Small intestine (tissue), 7 donors: ENCODE measurements at regions not wholly inside any gene's neighbourhood (a gene's known extent, or its start where the extent isn't known, plus 50 kb on each side); places are given as distances from the start of the nearest gene placed in this dataset.

ENCODE experiments used
- DNase-seq, 2 donors: peaks; one replicate each; pipeline versions ENCODE4 v3.0.0 to v3.0.0-alpha.2; 2013
- FAIRE-seq: peaks from 2 replicates; lab custom pipeline; 2012; peaks lifted over from hg19 to GRCh38; lab: Jason Lieb, UNC
- H3K27ac ChIP-seq, 3 donors: one replicate each; pipeline ENCODE4 v1.5.1; 2013; ENCODE audit warnings: low read length in 2 of 3, mild to moderate bottlenecking in 2 of 3, control low read depth in 1 of 3, inconsistent platforms in 1 of 3, low read depth in 1 of 3, moderate library complexity in 1 of 3
- H3K27me3 ChIP-seq, 3 donors: one replicate each; pipeline ENCODE4 v1.6.1; 2013; ENCODE audit warnings: low read length in 3 of 3, inconsistent platforms in 1 of 3; ENCODE audit not compliant: control insufficient read depth in 3 of 3, insufficient read depth in 3 of 3
- H3K36me3 ChIP-seq, 3 donors: one replicate each; pipeline ENCODE4 v1.6.1; 2013; ENCODE audit warnings: low read length in 3 of 3, inconsistent platforms in 1 of 3, low read depth in 1 of 3, mild to moderate bottlenecking in 1 of 3, moderate library complexity in 1 of 3; ENCODE audit not compliant: control insufficient read depth in 3 of 3, insufficient read depth in 2 of 3
- H3K4me1 ChIP-seq, 3 donors: one replicate each; pipeline ENCODE4 v1.6.1; 2013; ENCODE audit warnings: low read length in 2 of 3, inconsistent platforms in 1 of 3, low read depth in 1 of 3, mild to moderate bottlenecking in 1 of 3, moderate library complexity in 1 of 3; ENCODE audit not compliant: control insufficient read depth in 3 of 3, insufficient read depth in 2 of 3
- H3K4me3 ChIP-seq, 3 donors: one replicate each; pipeline ENCODE4 v1.5.1; 2013; ENCODE audit warnings: low read length in 3 of 3, control low read depth in 1 of 3, inconsistent platforms in 1 of 3, low read depth in 1 of 3, mild to moderate bottlenecking in 1 of 3, moderate library complexity in 1 of 3
- H3K9me3 ChIP-seq, 2 donors: one replicate each; pipeline ENCODE4 v1.6.1; 2013; ENCODE audit warnings: low read depth in 1 of 2, low read length in 1 of 2; ENCODE audit not compliant: control insufficient read depth in 2 of 2, insufficient read depth in 1 of 2
- WGBS, 3 donors: extraction: QIAGEN DNeasy Blood & Tissue Kit; methylation state at CpG; one replicate each; pipeline ENCODE4 v1.1.7; 2013; 5-methylcytosine and 5-hydroxymethylcytosine counted together
- donor health status: healthy with polysubstance abuse.
- donor health status: control.
- donor health status: control.
- donor health status: Bipolar disorder and iron deficiency.
- donor health status: healthy.

DNA sequence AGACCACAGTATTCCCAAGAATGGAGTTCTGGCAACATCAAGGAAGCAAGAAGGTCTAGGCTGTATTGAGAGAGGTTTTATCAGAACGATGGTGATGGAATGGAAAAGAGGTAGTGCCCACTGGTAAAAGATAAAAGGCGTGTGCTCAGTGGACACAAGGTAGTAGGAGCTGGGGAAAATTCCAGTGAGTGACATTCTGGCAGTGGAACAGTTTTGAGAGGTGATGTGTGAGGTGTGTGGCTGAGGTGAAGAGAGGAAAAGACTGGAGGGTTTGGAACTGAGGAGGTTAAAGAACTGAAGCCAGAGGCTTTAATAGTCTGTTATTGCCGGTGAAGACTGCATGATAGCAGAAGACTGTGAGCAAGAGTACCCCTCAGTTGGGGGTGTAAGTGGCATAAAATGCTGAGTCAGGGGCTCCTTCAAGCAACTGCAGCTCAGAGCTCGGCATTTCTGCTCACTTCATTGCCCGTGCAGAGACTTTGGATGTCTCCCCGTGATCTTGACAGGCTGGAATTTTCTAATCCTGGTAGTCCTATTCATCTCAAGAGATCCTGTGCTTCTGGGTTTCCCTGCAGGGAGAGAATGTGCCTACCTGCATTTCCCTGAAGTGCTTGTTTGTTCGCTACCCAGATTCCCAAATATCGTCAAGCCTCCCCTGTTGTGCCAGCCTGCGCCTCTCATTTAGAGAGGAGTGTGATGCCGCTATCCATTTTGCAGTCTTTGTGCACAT lies 191.0 kb downstream of the SATB1 start:
- H3K27me3 ChIP-seq: peaks cover 0 to 7% (median 0%) of the 10 kb centered on the region in 3 donors
- DNase-seq (no peak), FAIRE-seq (no peak)
- 49 to 64% (median 57%) methylated on average over 10 of the region's 10 CpGs for WGBS, 3 donors
- H3K4me1 ChIP-seq: no peaks in the 10 kb centered on the region
- H3K4me3 ChIP-seq: no peak overlapping the region
- no peaks in the 10 kb centered on the region for H3K36me3 ChIP-seq
- no peaks in the 10 kb centered on the region for H3K9me3 ChIP-seq
- H3K27ac ChIP-seq: no peak overlapping the region

- no peaks in the 10 kb centered on the region for H3K9me3 ChIP-seq
- FAIRE-seq (no peak), DNase-seq (no peak)
- WGBS, 3 donors: 61 to 68% (median 61%) methylated on average over 3 of the region's 3 CpGs
- peaks cover 0 to 7% (median 0%) of the 10 kb centered on the region in 3 donors for H3K27me3 ChIP-seq
- H3K4me3 ChIP-seq: no peak overlapping the region
- H3K27ac ChIP-seq: no peak overlapping the region
- H3K4me1 ChIP-seq: no peaks in the 10 kb centered on the region
- no peaks in the 10 kb centered on the region for H3K36me3 ChIP-seq
These were observed 192.8 kb downstream of the SATB1 start for GRCh38 chr3:18232317-18232716.

DNA sequence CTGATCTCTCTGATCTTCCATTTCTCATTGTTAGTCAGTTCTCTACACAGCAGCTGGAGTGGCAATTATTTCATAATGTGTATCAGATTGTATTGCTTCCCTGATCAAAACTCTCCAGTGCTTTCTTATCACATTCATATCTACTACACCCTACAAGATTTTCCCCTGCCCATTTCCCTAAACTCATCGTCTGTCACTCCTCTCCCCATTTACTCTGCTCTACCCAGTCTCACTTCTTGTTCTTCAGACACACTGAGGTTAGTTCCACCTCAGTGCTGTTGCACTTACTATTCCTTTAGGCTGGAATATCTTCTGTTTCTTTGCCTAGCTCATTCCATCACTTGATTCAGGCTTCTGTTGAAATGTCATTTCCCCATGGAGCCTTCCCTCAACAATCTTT lies 197.1 kb downstream of the SATB1 start:
- DNase-seq (no peak), FAIRE-seq (no peak)
- Histone ChIP-seq H3K9me3 (no peaks in the 10 kb centered on the region), H3K4me1 (no peaks in the 10 kb centered on the region), H3K27ac (no peak overlapping the region), H3K36me3 (no peaks in the 10 kb centered on the region), H3K27me3 (no peaks in the 10 kb centered on the region), H3K4me3 (no peak overlapping the region)
- 42 to 54% (median 43%) methylated on average over 1 of the region's 1 CpG for WGBS, 3 donors

DNA sequence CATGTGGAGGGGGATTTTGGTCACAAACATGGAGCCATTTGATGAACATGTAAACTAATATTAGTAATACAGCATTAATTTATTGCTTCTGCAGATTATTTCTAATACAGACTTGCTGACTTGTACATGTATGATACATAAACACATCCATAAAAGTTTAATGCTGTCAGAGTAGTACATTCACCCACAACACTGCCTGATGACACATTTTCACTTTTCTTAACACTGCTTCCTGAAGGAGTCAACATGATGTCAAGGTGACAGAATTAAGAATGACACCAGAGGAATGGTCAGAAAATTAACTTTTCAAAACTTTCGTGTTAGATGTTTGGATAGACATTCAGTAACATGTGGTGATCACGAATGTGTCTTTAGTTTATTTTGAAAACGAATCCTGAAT lies 199.4 kb downstream of the SATB1 start:
- no peak for FAIRE-seq
- Histone ChIP-seq H3K4me3 (no peak overlapping the region), H3K4me1 (no peaks in the 10 kb centered on the region), H3K36me3 (no peaks in the 10 kb centered on the region), H3K9me3 (no peaks in the 10 kb centered on the region), H3K27ac (no peak overlapping the region), H3K27me3 (no peaks in the 10 kb centered on the region)
- no peak for DNase-seq
- 64 to 70% (median 68%) methylated on average over 3 of the region's 3 CpGs for WGBS, 3 donors

- DNase-seq: no peak
- no peak for FAIRE-seq
- Histone ChIP-seq H3K36me3 (no peaks in the 10 kb centered on the region), H3K9me3 (no peaks in the 10 kb centered on the region), H3K4me3 (no peak overlapping the region), H3K27ac (no peak overlapping the region), H3K27me3 (no peaks in the 10 kb centered on the region), H3K4me1 (no peaks in the 10 kb centered on the region)
- WGBS, 3 donors: 55 to 72% (median 58%) methylated on average over 2 of the region's 2 CpGs
These were observed 200.7 kb downstream of the SATB1 start for GRCh38 chr3:18224426-18224825.

DNA sequence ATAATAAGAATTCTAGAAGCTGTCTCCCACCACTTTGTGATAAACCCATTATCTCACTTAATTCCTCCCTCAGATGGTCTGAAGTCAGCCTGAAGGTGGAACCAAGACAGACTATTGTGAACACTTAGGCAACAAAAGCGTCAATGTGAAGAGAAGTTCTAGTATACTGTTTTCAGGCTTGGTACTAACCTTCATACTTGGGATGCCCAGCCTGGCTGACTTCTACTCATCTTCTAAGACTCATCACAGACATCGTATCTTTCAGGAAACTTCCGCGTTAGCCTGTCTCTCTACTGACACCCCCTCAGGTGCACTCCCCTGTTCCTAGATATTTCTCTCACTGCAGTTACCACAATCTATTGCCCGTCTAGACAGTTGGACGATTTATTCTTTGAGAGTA lies 201.2 kb downstream of the SATB1 start:
- no peak for FAIRE-seq
- WGBS, 3 donors: 79 to 89% (median 81%) methylated on average over 6 of the region's 6 CpGs
- H3K27ac ChIP-seq: no peak overlapping the region

DNA sequence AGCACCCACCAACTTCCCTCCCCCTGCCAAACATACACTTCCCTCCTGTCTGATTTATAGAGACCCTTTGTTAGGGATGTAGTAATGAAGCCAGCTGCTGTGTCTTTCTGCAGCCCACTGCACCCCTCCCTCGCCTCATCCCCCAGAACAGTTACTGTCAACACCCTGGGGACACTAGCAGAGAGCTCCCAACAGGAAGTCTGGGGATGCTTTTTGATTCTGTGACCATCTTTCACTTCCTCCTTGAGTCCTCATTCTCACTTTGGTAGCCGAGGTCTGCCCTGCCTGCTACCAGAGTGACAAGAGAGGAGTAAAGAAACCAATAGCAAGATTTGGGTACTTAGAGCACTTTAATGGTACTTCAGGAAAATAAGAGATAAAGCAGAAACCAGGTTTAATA lies 201.6 kb downstream of the SATB1 start:
- H3K27ac ChIP-seq: no peak overlapping the region
- WGBS, 3 donors: 37 to 56% (median 48%) methylated on average over 2 of the region's 2 CpGs
- H3K4me3 ChIP-seq: no peak overlapping the region
- H3K4me1 ChIP-seq: no peaks in the 10 kb centered on the region
- H3K27me3 ChIP-seq: no peaks in the 10 kb centered on the region
- H3K9me3 ChIP-seq: no peaks in the 10 kb centered on the region
- DNase-seq: peak in 1 of 2 donors; percentile 1
- H3K36me3 ChIP-seq: no peaks in the 10 kb centered on the region
- no peak for FAIRE-seq

More for the DNA sequence above, 201.2 kb downstream of the SATB1 start:
- Histone ChIP-seq H3K36me3 (no peaks in the 10 kb centered on the region), H3K4me1 (no peaks in the 10 kb centered on the region), H3K27me3 (no peaks in the 10 kb centered on the region), H3K4me3 (no peak overlapping the region), H3K9me3 (no peaks in the 10 kb centered on the region)
- no peak for DNase-seq

GRCh38 chr3:18222686-18223085 lies 202.5 kb downstream of the SATB1 start:
- H3K4me3 ChIP-seq: no peak overlapping the region
- H3K36me3 ChIP-seq: no peaks in the 10 kb centered on the region
- H3K27ac ChIP-seq: no peak overlapping the region
- H3K9me3 ChIP-seq: no peaks in the 10 kb centered on the region
- FAIRE-seq (no peak), DNase-seq (no peak)
- 39 to 58% (median 53%) methylated on average over 4 of the region's 4 CpGs for WGBS, 3 donors
- H3K27me3 ChIP-seq: no peaks in the 10 kb centered on the region
- no peaks in the 10 kb centered on the region for H3K4me1 ChIP-seq
